H9 (cell line): ENCODE measurements at regions not wholly inside any gene's neighbourhood (a gene's known extent, or its start where the extent isn't known, plus 50 kb on each side); places are given as distances from the start of the nearest gene placed in this dataset.

ENCODE experiments used
- DNase-seq: peaks from one replicate; pipeline ENCODE4 v3.0.0-alpha.2; 2017
- H2AFZ ChIP-seq: one replicate; pipeline ENCODE4 v1.6.1; 2013; ENCODE audit warnings: mild to moderate bottlenecking, low read length, control low read depth, moderate library complexity
- H2AK5ac ChIP-seq: 2 replicates; pipeline ENCODE4 v1.6.1; 2013; ENCODE audit warnings: low read length, control low read depth, mixed read lengths; ENCODE audit not compliant: insufficient read length
- H2BK120ac ChIP-seq: one replicate; pipeline ENCODE4 v1.6.1; 2013; ENCODE audit warnings: low read depth, mild to moderate bottlenecking, low read length, control low read depth, inconsistent platforms; ENCODE audit not compliant: poor library complexity, severe bottlenecking
- H2BK12ac ChIP-seq: 2 replicates; pipeline ENCODE4 v1.6.1; 2013; ENCODE audit warnings: low read length, control low read depth, mixed read lengths, low read depth; ENCODE audit not compliant: insufficient read length
- H2BK15ac ChIP-seq: 2 replicates; pipeline ENCODE4 v1.6.1; 2013; ENCODE audit warnings: low read depth, low read length, control low read depth
- H2BK20ac ChIP-seq: one replicate; pipeline ENCODE4 v1.6.1; 2013; ENCODE audit warnings: low read depth, mild to moderate bottlenecking, low read length, control low read depth, inconsistent platforms; ENCODE audit not compliant: poor library complexity, severe bottlenecking
- H2BK5ac ChIP-seq: 2 replicates; pipeline ENCODE4 v1.6.1; 2013; ENCODE audit warnings: low read length, control low read depth, mixed read lengths; ENCODE audit not compliant: insufficient read length
- H3K14ac ChIP-seq: 2 replicates; pipeline ENCODE4 v1.6.1; 2013; ENCODE audit warnings: low read length, control low read depth; ENCODE audit not compliant: insufficient read depth
- H3K18ac ChIP-seq: 2 replicates; pipeline ENCODE4 v1.6.1; 2013; ENCODE audit warnings: low read depth, mild to moderate bottlenecking, mixed read lengths, low read length, control low read depth; ENCODE audit not compliant: insufficient read length
- H3K23ac ChIP-seq: 2 replicates; pipeline ENCODE4 v1.6.1; 2013; ENCODE audit warnings: low read length, control low read depth, mixed read lengths, low read depth; ENCODE audit not compliant: insufficient read length
- H3K23me2 ChIP-seq: 2 replicates; pipeline ENCODE4 v1.6.1; 2013; ENCODE audit warnings: low read depth, mild to moderate bottlenecking, mixed read lengths, low read length, control low read depth; ENCODE audit not compliant: insufficient read length, poor library complexity, severe bottlenecking
- H3K27ac ChIP-seq: 2 replicates; pipeline ENCODE4 v1.5.1; 2013; ENCODE audit warnings: low read length, control low read depth, mixed read lengths, low read depth; ENCODE audit not compliant: insufficient read length
- H3K27me3 ChIP-seq: 2 replicates; pipeline ENCODE4 v1.6.1; 2013; ENCODE audit warnings: low read length, control low read depth, inconsistent platforms; ENCODE audit not compliant: insufficient read depth
- H3K4ac ChIP-seq: 2 replicates; pipeline ENCODE4 v1.6.1; 2013; ENCODE audit warnings: low read depth, mild to moderate bottlenecking, control low read depth, inconsistent platforms, low read length, moderate library complexity
- H3K4me1 ChIP-seq: 2 replicates; pipeline ENCODE4 v1.6.1; 2013; ENCODE audit warnings: low read length, control low read depth, inconsistent platforms; ENCODE audit not compliant: insufficient read depth
- H3K4me2 ChIP-seq: 2 replicates; pipeline ENCODE4 v1.6.1; 2013; ENCODE audit warnings: low read length, control low read depth, mixed read lengths; ENCODE audit not compliant: insufficient read length, insufficient read depth
- H3K56ac ChIP-seq: 2 replicates; pipeline ENCODE4 v1.6.1; 2013; ENCODE audit warnings: low read depth, mild to moderate bottlenecking, mixed read lengths, low read length, control low read depth; ENCODE audit not compliant: insufficient read length
- H3K79me1 ChIP-seq: 2 replicates; pipeline ENCODE4 v1.6.1; 2013; ENCODE audit warnings: low read depth, mild to moderate bottlenecking, moderate library complexity, low read length, control low read depth, inconsistent platforms; ENCODE audit not compliant: insufficient read depth, poor library complexity, severe bottlenecking
- H3K79me2 ChIP-seq: 2 replicates; pipeline ENCODE4 v1.6.1; 2013; ENCODE audit warnings: low read length, control low read depth, inconsistent platforms; ENCODE audit not compliant: insufficient read depth
- H3K9ac ChIP-seq: 2 replicates; pipeline ENCODE4 v1.6.1; 2013; ENCODE audit warnings: low read length, control low read depth, mixed read lengths; ENCODE audit not compliant: insufficient read length; ENCODE audit errors: extremely low read depth
- H3K9me3 ChIP-seq: one replicate; pipeline ENCODE4 v1.6.1; 2013; ENCODE audit warnings: low read depth, low read length, inconsistent platforms; ENCODE audit not compliant: control insufficient read depth
- H3T11ph ChIP-seq: one replicate; pipeline ENCODE4 v1.6.1; 2013; ENCODE audit warnings: mild to moderate bottlenecking, low read length, control low read depth, inconsistent platforms
- H4K20me1 ChIP-seq: one replicate; pipeline ENCODE4 v1.6.1; 2013; ENCODE audit not compliant: control insufficient read depth, insufficient read length, insufficient read depth
- H4K5ac ChIP-seq: 2 replicates; pipeline ENCODE4 v1.6.1; 2013; ENCODE audit warnings: low read depth, mild to moderate bottlenecking, mixed read lengths, low read length, control low read depth; ENCODE audit not compliant: insufficient read length
- H4K8ac ChIP-seq: replicated peaks from 2 replicates; pipeline ENCODE4 v1.6.1; 2013; ENCODE audit warnings: low read length, control low read depth, mixed read lengths, low read depth; ENCODE audit not compliant: insufficient read length
- H4K91ac ChIP-seq: 2 replicates; pipeline ENCODE4 v1.6.1; 2013; ENCODE audit warnings: low read depth, mild to moderate bottlenecking, moderate library complexity, mixed read lengths, low read length, control low read depth; ENCODE audit not compliant: insufficient read length
- H3K27ac Mint-ChIP-seq, 3 experiments: 2 replicates in 2 of 3; 3 replicates in 1 of 3; pipeline ENCODE4 v1.8.0; 2020 to 2021; ENCODE audit warnings: mixed read lengths in 3 of 3, mild to moderate bottlenecking in 1 of 3, moderate library complexity in 1 of 3
- H3K27me3 Mint-ChIP-seq: 2 replicates; pipeline ENCODE4 v1.8.0; 2021; ENCODE audit warnings: low read depth, mild to moderate bottlenecking, moderate library complexity, mixed read lengths
- H3K36me3 Mint-ChIP-seq, 3 experiments: 2 replicates in 2 of 3; 3 replicates in 1 of 3; pipeline ENCODE4 v1.8.0; 2020 to 2021; ENCODE audit warnings: low read depth in 3 of 3, mixed read lengths in 3 of 3; ENCODE audit not compliant: insufficient read depth in 1 of 3
- H3K4me1 Mint-ChIP-seq, 2 experiments: 2 replicates each; pipeline ENCODE4 v1.8.0; 2020; ENCODE audit warnings: mixed read lengths in 2 of 2
- H3K4me3 Mint-ChIP-seq, 2 experiments: 2 replicates in 1 of 2; 3 replicates in 1 of 2; pipeline ENCODE4 v1.8.0; 2020 to 2021; ENCODE audit warnings: mild to moderate bottlenecking in 2 of 2, mixed read lengths in 2 of 2, moderate library complexity in 1 of 2
- H3K9me3 Mint-ChIP-seq, 2 experiments: 2 replicates in 1 of 2; 3 replicates in 1 of 2; pipeline ENCODE4 v1.8.0; 2020; ENCODE audit warnings: mild to moderate bottlenecking in 2 of 2, mixed read lengths in 2 of 2, moderate library complexity in 1 of 2
- CTCF ChIP-seq: fragments of 200-600 bp; sonication (generic); conservative IDR thresholded peaks from 3 replicates; pipeline ENCODE4 v1.8.0; 2021; ENCODE audit warnings: antibody characterized with exemption, mild to moderate bottlenecking
- WGBS: extraction: QIAGEN DNeasy Blood & Tissue Kit; methylation state at CpG from one replicate; pipeline ENCODE4 v1.1.7; 2013; ENCODE audit warnings: missing lambda C conversion rate, low lambda C conversion rate, mixed read lengths; ENCODE audit not compliant: insufficient read length; ENCODE audit errors: extremely low coverage; 5-methylcytosine and 5-hydroxymethylcytosine counted together

GRCh38 chr3:174423936-174424335 is 435.2 kb upstream of the NAALADL2 start:
- Histone ChIP-seq H3K9ac (no peak overlapping the region), H3K4me1 (peaks cover 5% of the 10 kb centered on the region; the same call in 1 of the 2 replicates), H4K91ac (no peak overlapping the region), H4K5ac (no peak overlapping the region), H3K18ac (no peak overlapping the region), H2AFZ (no peak overlapping the region), H3K4ac (no peak overlapping the region), H3K79me1 (no peaks in the 10 kb centered on the region), H2BK15ac (no peak overlapping the region), H3K14ac (no peak overlapping the region), H2AK5ac (no peak overlapping the region), H3K27me3 (no peaks in the 10 kb centered on the region), H2BK120ac (no peak overlapping the region), H4K8ac (no peak overlapping the region), H3K9me3 (no peaks in the 10 kb centered on the region), H4K20me1 (no peaks in the 10 kb centered on the region), H3T11ph (no peak overlapping the region), H2BK12ac (no peak overlapping the region), H2BK5ac (no peak overlapping the region), H3K4me2 (no peak overlapping the region), H3K27ac (no peak overlapping the region), H2BK20ac (no peak overlapping the region), H3K56ac (no peak overlapping the region), H3K79me2 (no peaks in the 10 kb centered on the region), H3K23ac (no peak overlapping the region), H3K23me2 (no peaks in the 10 kb centered on the region)
- Mint-ChIP-seq H3K36me3 (no peaks in the 10 kb centered on the region; a peak in 1 of 7 replicates), H3K27me3 (no peaks in the 10 kb centered on the region; the same call in 1 of the 2 replicates), H3K27ac (no peak overlapping the region; a peak in 1 of 7 replicates), H3K9me3 (peaks cover 0 to 1% of the 10 kb centered on the region in 2 experiments; a peak in 2 of 5 replicates), H3K4me3 (no peak overlapping the region), H3K4me1 (peaks cover 11 to 14% of the 10 kb centered on the region in 2 experiments)
- no peak for TF ChIP-seq CTCF
- no peak for DNase-seq
- WGBS: no CpG with 5 or more reads among the region's 2 CpGs
